ENCODE measurements at regions not wholly inside any gene's neighbourhood (a gene's known extent, or its start where the extent isn't known, plus 50 kb on each side); places are given as distances from the start of the nearest gene placed in this dataset.

DNA sequence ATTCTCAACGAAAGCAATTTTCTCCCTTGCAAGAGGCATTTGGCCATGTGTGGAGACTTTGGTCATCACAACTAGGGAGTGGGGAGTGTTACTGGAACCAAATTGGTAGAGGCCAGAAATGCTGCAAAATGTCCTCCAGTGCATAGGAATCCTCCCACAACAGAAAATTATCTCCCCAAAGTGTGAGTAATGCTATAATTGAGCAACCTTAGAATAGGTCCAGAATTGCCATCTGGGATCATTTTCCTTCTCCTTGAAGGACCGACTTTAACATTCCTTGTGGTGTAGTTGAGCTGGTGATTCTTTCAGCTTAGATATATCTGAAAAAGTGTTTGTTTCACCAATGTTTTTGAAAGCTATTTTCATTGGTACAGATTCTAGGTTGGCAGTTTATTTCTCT lies 111.2 kb upstream of the SMIM21 start:
- no peak overlapping the region for H3K27ac Mint-ChIP-seq

DNA sequence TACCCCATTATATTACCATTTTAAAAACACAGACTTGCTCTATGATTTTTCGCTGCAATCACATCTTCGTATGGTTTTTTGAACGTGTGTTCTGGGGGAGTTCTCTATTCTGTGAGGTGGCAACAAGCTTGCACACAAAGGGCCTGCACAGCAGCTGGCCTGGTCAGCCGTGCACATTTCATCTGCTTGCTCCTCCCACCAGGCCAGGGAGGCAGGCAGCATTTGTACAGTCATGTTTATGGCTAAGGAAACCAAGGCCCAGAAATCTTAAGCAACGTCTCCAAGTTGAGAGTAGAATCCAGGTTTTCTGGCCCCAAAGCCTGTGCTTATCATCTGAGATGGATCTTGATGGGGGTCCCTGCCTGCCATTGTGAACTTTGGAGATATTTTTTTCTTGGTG lies 106.4 kb upstream of the SMIM21 start:
- H3K36me3 Mint-ChIP-seq (ENCODE audit: low read depth) = no peaks in the 10 kb centered on the region
- no peak overlapping the region for H3K4me2 ChIP-seq
- H3K27ac Mint-ChIP-seq = no peak overlapping the region
- H3K9me2 ChIP-seq (ENCODE audit: insufficient read depth) = no peaks in the 10 kb centered on the region
- ATAC-seq (no peak), DNase-seq (ENCODE audit: low spot score) (no peak)
- no peaks in the 10 kb centered on the region for H4K20me1 ChIP-seq (replicated peaks; ENCODE audit: insufficient read depth)
- H2AFZ ChIP-seq = no peak overlapping the region
- no peaks in the 10 kb centered on the region for H3K79me2 ChIP-seq (replicated peaks; ENCODE audit: insufficient read depth)
- no peak overlapping the region for H3K4me3 ChIP-seq
- no peaks in the 10 kb centered on the region for H3K36me3 ChIP-seq (ENCODE audit: insufficient read depth)
- no peaks in the 10 kb centered on the region for H3F3A ChIP-seq (replicated peaks; ENCODE audit: low read depth)
- H3K27me3 Mint-ChIP-seq (ENCODE audit: insufficient read depth, low read depth, poor library complexity) = peaks cover 5% of the 10 kb centered on the region
- no peaks in the 10 kb centered on the region for H3K27me3 ChIP-seq (ENCODE audit: insufficient read depth)
- H3K9me3 Mint-ChIP-seq = no peaks in the 10 kb centered on the region
- no peak overlapping the region for H3K27ac ChIP-seq (ENCODE audit: low read depth)
- no peak for TF ChIP-seq POLR2AphosphoS5 (IDR thresholded peaks at IDR 0.05; ENCODE audit: low read depth)
- no peak overlapping the region for H3K4me3 Mint-ChIP-seq
- H3K4me1 Mint-ChIP-seq = peaks cover 8% of the 10 kb centered on the region
- no peaks in the 10 kb centered on the region for H3K4me1 ChIP-seq (ENCODE audit: insufficient read depth)

More for the DNA sequence above, 111.2 kb upstream of the SMIM21 start:
- H3F3A ChIP-seq (replicated peaks; ENCODE audit: low read depth) = no peaks in the 10 kb centered on the region
- H2AFZ ChIP-seq = no peak overlapping the region
- Mint-ChIP-seq H3K4me3 (no peak overlapping the region), H3K4me1 (no peaks in the 10 kb centered on the region), H3K36me3 (ENCODE audit: low read depth) (no peaks in the 10 kb centered on the region), H3K27me3 (ENCODE audit: insufficient read depth, low read depth, poor library complexity) (peaks cover 2% of the 10 kb centered on the region), H3K9me3 (no peaks in the 10 kb centered on the region)
- H3K27me3 ChIP-seq (ENCODE audit: insufficient read depth) = no peaks in the 10 kb centered on the region
- no peak overlapping the region for H3K27ac ChIP-seq (ENCODE audit: low read depth)
- no peaks in the 10 kb centered on the region for H4K20me1 ChIP-seq (replicated peaks; ENCODE audit: insufficient read depth)
- DNase-seq (ENCODE audit: low spot score) (no peak), ATAC-seq (no peak)
- H3K4me1 ChIP-seq (ENCODE audit: insufficient read depth) = no peaks in the 10 kb centered on the region
- no peaks in the 10 kb centered on the region for H3K79me2 ChIP-seq (replicated peaks; ENCODE audit: insufficient read depth)
- H3K36me3 ChIP-seq (ENCODE audit: insufficient read depth) = no peaks in the 10 kb centered on the region
- no peaks in the 10 kb centered on the region for H3K9me2 ChIP-seq (ENCODE audit: insufficient read depth)
- H3K4me3 ChIP-seq = no peak overlapping the region
- H3K4me2 ChIP-seq = no peak overlapping the region
- TF ChIP-seq POLR2AphosphoS5 (IDR thresholded peaks at IDR 0.05; ENCODE audit: low read depth) (no peak), EZH2 (IDR thresholded peaks at IDR 0.05; ENCODE audit: low read depth, unreplicated experiment) (no peak), NANOG (IDR thresholded peaks at IDR 0.05; ENCODE audit: borderline replicate concordance) (no peak), CREB1 (CRISPR knock-in tag; IDR thresholded peaks at IDR 0.05; ENCODE audit: low read depth) (no peak), ZNF331 (CRISPR knock-in tag; IDR thresholded peaks at IDR 0.05; ENCODE audit: low read depth) (no peak)
- TF ChIP-seq, protein P1, sequence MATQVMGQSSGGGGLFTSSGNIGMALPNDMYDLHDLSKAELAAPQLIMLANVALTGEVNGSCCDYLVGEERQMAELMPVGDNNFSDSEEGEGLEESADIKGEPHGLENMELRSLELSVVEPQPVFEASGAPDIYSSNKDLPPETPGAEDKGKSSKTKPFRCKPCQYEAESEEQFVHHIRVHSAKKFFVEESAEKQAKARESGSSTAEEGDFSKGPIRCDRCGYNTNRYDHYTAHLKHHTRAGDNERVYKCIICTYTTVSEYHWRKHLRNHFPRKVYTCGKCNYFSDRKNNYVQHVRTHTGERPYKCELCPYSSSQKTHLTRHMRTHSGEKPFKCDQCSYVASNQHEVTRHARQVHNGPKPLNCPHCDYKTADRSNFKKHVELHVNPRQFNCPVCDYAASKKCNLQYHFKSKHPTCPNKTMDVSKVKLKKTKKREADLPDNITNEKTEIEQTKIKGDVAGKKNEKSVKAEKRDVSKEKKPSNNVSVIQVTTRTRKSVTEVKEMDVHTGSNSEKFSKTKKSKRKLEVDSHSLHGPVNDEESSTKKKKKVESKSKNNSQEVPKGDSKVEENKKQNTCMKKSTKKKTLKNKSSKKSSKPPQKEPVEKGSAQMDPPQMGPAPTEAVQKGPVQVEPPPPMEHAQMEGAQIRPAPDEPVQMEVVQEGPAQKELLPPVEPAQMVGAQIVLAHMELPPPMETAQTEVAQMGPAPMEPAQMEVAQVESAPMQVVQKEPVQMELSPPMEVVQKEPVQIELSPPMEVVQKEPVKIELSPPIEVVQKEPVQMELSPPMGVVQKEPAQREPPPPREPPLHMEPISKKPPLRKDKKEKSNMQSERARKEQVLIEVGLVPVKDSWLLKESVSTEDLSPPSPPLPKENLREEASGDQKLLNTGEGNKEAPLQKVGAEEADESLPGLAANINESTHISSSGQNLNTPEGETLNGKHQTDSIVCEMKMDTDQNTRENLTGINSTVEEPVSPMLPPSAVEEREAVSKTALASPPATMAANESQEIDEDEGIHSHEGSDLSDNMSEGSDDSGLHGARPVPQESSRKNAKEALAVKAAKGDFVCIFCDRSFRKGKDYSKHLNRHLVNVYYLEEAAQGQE (IDR thresholded peaks at IDR 0.05; ENCODE audit: unreplicated experiment) = no peak

DNA sequence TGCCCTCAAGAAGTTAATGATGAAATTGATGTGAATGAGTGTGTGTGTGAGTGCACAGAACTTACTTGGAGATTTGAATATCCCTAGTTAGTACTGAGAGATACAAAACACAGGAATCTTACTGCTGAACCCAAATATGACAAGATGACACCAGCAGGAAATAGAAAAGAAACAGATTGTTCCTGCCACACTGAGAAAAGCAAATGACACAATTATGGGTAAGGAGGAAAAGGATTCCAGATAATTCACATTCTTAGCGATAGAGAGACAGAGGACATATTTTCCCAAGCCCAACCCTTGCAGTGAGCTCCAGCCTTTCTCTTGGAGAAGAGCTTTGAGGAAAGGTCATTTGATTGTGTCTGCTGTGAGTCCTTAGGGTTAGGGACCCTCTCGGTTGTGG lies 105.7 kb upstream of the SMIM21 start:
- H3K27me3 ChIP-seq (ENCODE audit: insufficient read depth) = no peaks in the 10 kb centered on the region
- no peaks in the 10 kb centered on the region for H3K4me1 ChIP-seq (ENCODE audit: insufficient read depth)
- H3K27me3 Mint-ChIP-seq (ENCODE audit: insufficient read depth, low read depth, poor library complexity) = peaks cover 5% of the 10 kb centered on the region
- H3K4me3 Mint-ChIP-seq = no peak overlapping the region
- H3F3A ChIP-seq (replicated peaks; ENCODE audit: low read depth) = no peaks in the 10 kb centered on the region
- no peaks in the 10 kb centered on the region for H3K9me3 Mint-ChIP-seq
- H4K20me1 ChIP-seq (replicated peaks; ENCODE audit: insufficient read depth) = no peaks in the 10 kb centered on the region
- no peaks in the 10 kb centered on the region for H3K36me3 ChIP-seq (ENCODE audit: insufficient read depth)
- H3K4me3 ChIP-seq = no peak overlapping the region
- DNase-seq (ENCODE audit: low spot score) = no peak
- no peak for ATAC-seq
- no peaks in the 10 kb centered on the region for H3K79me2 ChIP-seq (replicated peaks; ENCODE audit: insufficient read depth)
- H3K36me3 Mint-ChIP-seq (ENCODE audit: low read depth) = no peaks in the 10 kb centered on the region
- peaks cover 8% of the 10 kb centered on the region for H3K4me1 Mint-ChIP-seq
- TF ChIP-seq, protein P2, sequence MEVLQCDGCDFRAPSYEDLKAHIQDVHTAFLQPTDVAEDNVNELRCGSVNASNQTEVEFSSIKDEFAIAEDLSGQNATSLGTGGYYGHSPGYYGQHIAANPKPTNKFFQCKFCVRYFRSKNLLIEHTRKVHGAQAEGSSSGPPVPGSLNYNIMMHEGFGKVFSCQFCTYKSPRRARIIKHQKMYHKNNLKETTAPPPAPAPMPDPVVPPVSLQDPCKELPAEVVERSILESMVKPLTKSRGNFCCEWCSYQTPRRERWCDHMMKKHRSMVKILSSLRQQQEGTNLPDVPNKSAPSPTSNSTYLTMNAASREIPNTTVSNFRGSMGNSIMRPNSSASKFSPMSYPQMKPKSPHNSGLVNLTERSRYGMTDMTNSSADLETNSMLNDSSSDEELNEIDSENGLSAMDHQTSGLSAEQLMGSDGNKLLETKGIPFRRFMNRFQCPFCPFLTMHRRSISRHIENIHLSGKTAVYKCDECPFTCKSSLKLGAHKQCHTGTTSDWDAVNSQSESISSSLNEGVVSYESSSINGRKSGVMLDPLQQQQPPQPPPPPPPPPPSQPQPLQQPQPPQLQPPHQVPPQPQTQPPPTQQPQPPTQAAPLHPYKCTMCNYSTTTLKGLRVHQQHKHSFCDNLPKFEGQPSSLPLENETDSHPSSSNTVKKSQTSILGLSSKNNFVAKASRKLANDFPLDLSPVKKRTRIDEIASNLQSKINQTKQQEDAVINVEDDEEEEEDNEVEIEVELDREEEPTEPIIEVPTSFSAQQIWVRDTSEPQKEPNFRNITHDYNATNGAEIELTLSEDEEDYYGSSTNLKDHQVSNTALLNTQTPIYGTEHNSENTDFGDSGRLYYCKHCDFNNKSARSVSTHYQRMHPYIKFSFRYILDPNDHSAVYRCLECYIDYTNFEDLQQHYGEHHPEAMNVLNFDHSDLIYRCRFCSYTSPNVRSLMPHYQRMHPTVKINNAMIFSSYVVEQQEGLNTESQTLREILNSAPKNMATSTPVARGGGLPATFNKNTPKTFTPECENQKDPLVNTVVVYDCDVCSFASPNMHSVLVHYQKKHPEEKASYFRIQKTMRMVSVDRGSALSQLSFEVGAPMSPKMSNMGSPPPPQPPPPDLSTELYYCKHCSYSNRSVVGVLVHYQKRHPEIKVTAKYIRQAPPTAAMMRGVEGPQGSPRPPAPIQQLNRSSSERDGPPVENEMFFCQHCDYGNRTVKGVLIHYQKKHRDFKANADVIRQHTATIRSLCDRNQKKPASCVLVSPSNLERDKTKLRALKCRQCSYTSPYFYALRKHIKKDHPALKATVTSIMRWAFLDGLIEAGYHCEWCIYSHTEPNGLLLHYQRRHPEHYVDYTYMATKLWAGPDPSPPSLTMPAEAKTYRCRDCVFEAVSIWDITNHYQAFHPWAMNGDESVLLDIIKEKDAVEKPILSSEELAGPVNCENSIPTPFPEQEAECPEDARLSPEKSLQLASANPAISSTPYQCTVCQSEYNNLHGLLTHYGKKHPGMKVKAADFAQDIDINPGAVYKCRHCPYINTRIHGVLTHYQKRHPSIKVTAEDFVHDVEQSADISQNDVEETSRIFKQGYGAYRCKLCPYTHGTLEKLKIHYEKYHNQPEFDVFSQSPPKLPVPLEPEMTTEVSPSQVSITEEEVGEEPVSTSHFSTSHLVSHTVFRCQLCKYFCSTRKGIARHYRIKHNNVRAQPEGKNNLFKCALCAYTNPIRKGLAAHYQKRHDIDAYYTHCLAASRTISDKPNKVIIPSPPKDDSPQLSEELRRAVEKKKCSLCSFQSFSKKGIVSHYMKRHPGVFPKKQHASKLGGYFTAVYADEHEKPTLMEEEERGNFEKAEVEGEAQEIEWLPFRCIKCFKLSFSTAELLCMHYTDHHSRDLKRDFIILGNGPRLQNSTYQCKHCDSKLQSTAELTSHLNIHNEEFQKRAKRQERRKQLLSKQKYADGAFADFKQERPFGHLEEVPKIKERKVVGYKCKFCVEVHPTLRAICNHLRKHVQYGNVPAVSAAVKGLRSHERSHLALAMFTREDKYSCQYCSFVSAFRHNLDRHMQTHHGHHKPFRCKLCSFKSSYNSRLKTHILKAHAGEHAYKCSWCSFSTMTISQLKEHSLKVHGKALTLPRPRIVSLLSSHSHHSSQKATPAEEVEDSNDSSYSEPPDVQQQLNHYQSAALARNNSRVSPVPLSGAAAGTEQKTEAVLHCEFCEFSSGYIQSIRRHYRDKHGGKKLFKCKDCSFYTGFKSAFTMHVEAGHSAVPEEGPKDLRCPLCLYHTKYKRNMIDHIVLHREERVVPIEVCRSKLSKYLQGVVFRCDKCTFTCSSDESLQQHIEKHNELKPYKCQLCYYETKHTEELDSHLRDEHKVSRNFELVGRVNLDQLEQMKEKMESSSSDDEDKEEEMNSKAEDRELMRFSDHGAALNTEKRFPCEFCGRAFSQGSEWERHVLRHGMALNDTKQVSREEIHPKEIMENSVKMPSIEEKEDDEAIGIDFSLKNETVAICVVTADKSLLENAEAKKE (CRISPR knock-in tag; IDR thresholded peaks at IDR 0.05) = no peak
- no peak overlapping the region for H3K27ac Mint-ChIP-seq
- no peak overlapping the region for H3K4me2 ChIP-seq
- H3K27ac ChIP-seq (ENCODE audit: low read depth) = no peak overlapping the region
- H2AFZ ChIP-seq = no peak overlapping the region
- H3K9me2 ChIP-seq (ENCODE audit: insufficient read depth) = no peaks in the 10 kb centered on the region

Measured in GM23338 (cell line).